SK-N-SH treated with all-trans-retinoic acid at 6 μM for 48 hours (cell line): ENCODE measurements at regions not wholly inside any gene's neighbourhood (a gene's known extent, or its start where the extent isn't known, plus 50 kb on each side); places are given as distances from the start of the nearest gene placed in this dataset.

Experiments used
- ATAC-seq: fragments of 200-7000 bp; cut with Tn5 transposase; 3 replicates; pipeline ENCODE4 v1.9.1; 2020; ENCODE audit warnings: mild to moderate bottlenecking, moderate library complexity
- ARNTL ChIP-seq: fragments of 450-650 bp; formaldehyde crosslinking; IDR thresholded peaks from 2 replicates; pipeline ENCODE4 v1.5.0; 2020; ENCODE audit warnings: low read depth, mild to moderate bottlenecking, moderate library complexity, borderline replicate concordance
- BACH2 ChIP-seq: fragments of 250-450 bp; sonication (Bioruptor Pico); IDR thresholded peaks from 2 replicates; pipeline ENCODE4 v1.9.0; 2021; ENCODE audit warnings: mild to moderate bottlenecking, borderline replicate concordance
- CSDC2 ChIP-seq: fragments of 250-450 bp; sonication (Bioruptor Pico); IDR thresholded peaks from 2 replicates; pipeline ENCODE4 v1.5.0; 2020; ENCODE audit warnings: mild to moderate bottlenecking, moderate library complexity
- ESRRG ChIP-seq: fragments of 250-450 bp; sonication (Bioruptor Pico); IDR thresholded peaks from 2 replicates; pipeline ENCODE4 v1.6.1; 2021; ENCODE audit warnings: mild to moderate bottlenecking
- GLIS3 ChIP-seq: fragments of 250-450 bp; sonication (Bioruptor Pico); IDR thresholded peaks from 2 replicates; pipeline ENCODE4 v1.5.0; 2020; ENCODE audit warnings: mild to moderate bottlenecking, moderate library complexity
- ISL1 ChIP-seq: fragments of 250-450 bp; sonication (Bioruptor Pico); IDR thresholded peaks from 2 replicates; pipeline ENCODE4 v2.1.2; 2022; ENCODE audit warnings: mild to moderate bottlenecking, moderate library complexity
- OSR1 ChIP-seq: fragments of 250-450 bp; sonication (Bioruptor Pico); IDR thresholded peaks from 2 replicates; pipeline ENCODE4 v1.8.0; 2022; ENCODE audit warnings: moderate library complexity, mild to moderate bottlenecking, inconsistent platforms
- PATZ1 ChIP-seq: fragments of 250-450 bp; sonication (Bioruptor Pico); IDR thresholded peaks from 2 replicates; pipeline ENCODE4 v1.8.0; 2020; ENCODE audit warnings: mild to moderate bottlenecking, moderate library complexity, borderline replicate concordance
- PPARA ChIP-seq: fragments of 250-450 bp; sonication (Bioruptor Pico); IDR thresholded peaks from 2 replicates; pipeline ENCODE4 v1.5.0; 2020; ENCODE audit warnings: mild to moderate bottlenecking, borderline replicate concordance
- RARB ChIP-seq: fragments of 250-450 bp; sonication (Bioruptor Pico); IDR thresholded peaks from 2 replicates; pipeline ENCODE4 v1.8.0; 2021; ENCODE audit warnings: mild to moderate bottlenecking, moderate library complexity
- SNAI2 ChIP-seq: fragments of 250-450 bp; sonication (Bioruptor Pico); IDR thresholded peaks from 2 replicates; pipeline ENCODE4 v1.5.0; 2020; ENCODE audit warnings: mild to moderate bottlenecking, moderate library complexity
- TCF4 ChIP-seq: fragments of 250-450 bp; sonication (Bioruptor Pico); IDR thresholded peaks from 2 replicates; pipeline ENCODE4 v1.8.0; 2021; ENCODE audit warnings: mild to moderate bottlenecking, moderate library complexity, borderline replicate concordance
- TOX ChIP-seq: fragments of 250-450 bp; sonication (Bioruptor Pico); IDR thresholded peaks from 2 replicates; pipeline ENCODE4 v1.8.0; 2021; ENCODE audit warnings: mild to moderate bottlenecking, moderate library complexity, borderline replicate concordance
- ZC3H10 ChIP-seq: fragments of 250-450 bp; sonication (Bioruptor Pico); IDR thresholded peaks from 2 replicates; pipeline ENCODE4 v1.5.1; 2021; ENCODE audit warnings: mild to moderate bottlenecking, moderate library complexity
- ZFP3 ChIP-seq: fragments of 250-450 bp; sonication (Bioruptor Pico); IDR thresholded peaks from 2 replicates; pipeline ENCODE4 v1.5.0; 2020; ENCODE audit warnings: mild to moderate bottlenecking, moderate library complexity
- ZFP30 ChIP-seq: fragments of 450-650 bp; formaldehyde crosslinking; IDR thresholded peaks from 2 replicates; pipeline ENCODE4 v1.5.0; 2022; ENCODE audit warnings: mild to moderate bottlenecking, moderate library complexity
- ZNF565 ChIP-seq: fragments of 450-650 bp; formaldehyde crosslinking; conservative IDR thresholded peaks from 2 replicates; pipeline ENCODE4 v1.5.0; 2020; ENCODE audit warnings: low read depth, mild to moderate bottlenecking, moderate library complexity
- ZNF8 ChIP-seq: fragments of 450-650 bp; formaldehyde crosslinking; IDR thresholded peaks from 2 replicates; pipeline ENCODE4 v1.5.0; 2020; ENCODE audit warnings: mild to moderate bottlenecking, moderate library complexity
- TF ChIP-seq, protein P1 (sequence below): fragments of 250-450 bp; sonication (Bioruptor Pico); IDR thresholded peaks from 2 replicates; pipeline ENCODE4 v1.5.0; 2020; ENCODE audit warnings: mild to moderate bottlenecking, moderate library complexity
- TF ChIP-seq, protein P2 (sequence below): fragments of 250-450 bp; sonication (Bioruptor Pico); IDR thresholded peaks from 2 replicates; pipeline ENCODE4 v1.5.1; 2021; ENCODE audit warnings: mild to moderate bottlenecking, moderate library complexity
- TF ChIP-seq, protein P3 (sequence below): fragments of 250-450 bp; sonication (Bioruptor Pico); IDR thresholded peaks from 2 replicates; pipeline ENCODE4 v1.5.1; 2020; ENCODE audit warnings: low read depth, mild to moderate bottlenecking, moderate library complexity
- TF ChIP-seq, protein P4 (sequence below): fragments of 250-450 bp; sonication (Bioruptor Pico); IDR thresholded peaks from 2 replicates; pipeline ENCODE4 v1.8.0; 2021; ENCODE audit warnings: low read depth, mild to moderate bottlenecking, moderate library complexity, borderline replicate concordance

DNA sequence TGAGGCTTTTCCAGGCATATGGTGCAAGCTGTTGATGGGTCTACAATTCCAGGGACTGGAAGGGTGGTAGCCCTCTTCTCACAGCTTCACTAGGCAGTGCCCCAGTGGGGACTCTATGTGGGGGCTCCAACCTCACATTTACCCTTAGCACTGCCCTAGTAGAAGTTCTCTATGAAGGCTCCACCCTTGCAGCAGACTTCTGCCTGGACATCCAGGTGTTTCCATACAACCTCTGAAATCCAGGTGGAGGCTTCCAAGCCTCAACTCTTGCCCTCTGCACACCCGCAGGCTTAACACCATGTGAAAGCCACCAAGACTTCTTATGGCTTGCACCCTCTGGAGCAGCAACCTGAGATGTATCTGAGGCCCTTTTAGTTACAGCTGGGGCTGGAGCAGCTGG is 87.8 kb downstream of the ZNF777 start:
- ATAC-seq: no peak
- TF ChIP-seq TOX (CRISPR knock-in tag) (no peak), ZC3H10 (CRISPR knock-in tag) (no peak), TCF4 (no peak), ISL1 (no peak), ESRRG (CRISPR knock-in tag) (no peak), GLIS3 (CRISPR knock-in tag) (no peak), PPARA (CRISPR knock-in tag) (no peak), ARNTL (CRISPR knock-in tag) (no peak), ZNF565 (no peak), SNAI2 (CRISPR knock-in tag) (no peak), PATZ1 (CRISPR knock-in tag) (no peak), RARB (CRISPR knock-in tag) (no peak), CSDC2 (CRISPR knock-in tag) (no peak), OSR1 (CRISPR knock-in tag) (no peak), ZFP30 (CRISPR knock-in tag) (no peak), ZNF8 (CRISPR knock-in tag) (no peak), BACH2 (CRISPR knock-in tag) (no peak)
- TF ChIP-seq, protein P1, sequence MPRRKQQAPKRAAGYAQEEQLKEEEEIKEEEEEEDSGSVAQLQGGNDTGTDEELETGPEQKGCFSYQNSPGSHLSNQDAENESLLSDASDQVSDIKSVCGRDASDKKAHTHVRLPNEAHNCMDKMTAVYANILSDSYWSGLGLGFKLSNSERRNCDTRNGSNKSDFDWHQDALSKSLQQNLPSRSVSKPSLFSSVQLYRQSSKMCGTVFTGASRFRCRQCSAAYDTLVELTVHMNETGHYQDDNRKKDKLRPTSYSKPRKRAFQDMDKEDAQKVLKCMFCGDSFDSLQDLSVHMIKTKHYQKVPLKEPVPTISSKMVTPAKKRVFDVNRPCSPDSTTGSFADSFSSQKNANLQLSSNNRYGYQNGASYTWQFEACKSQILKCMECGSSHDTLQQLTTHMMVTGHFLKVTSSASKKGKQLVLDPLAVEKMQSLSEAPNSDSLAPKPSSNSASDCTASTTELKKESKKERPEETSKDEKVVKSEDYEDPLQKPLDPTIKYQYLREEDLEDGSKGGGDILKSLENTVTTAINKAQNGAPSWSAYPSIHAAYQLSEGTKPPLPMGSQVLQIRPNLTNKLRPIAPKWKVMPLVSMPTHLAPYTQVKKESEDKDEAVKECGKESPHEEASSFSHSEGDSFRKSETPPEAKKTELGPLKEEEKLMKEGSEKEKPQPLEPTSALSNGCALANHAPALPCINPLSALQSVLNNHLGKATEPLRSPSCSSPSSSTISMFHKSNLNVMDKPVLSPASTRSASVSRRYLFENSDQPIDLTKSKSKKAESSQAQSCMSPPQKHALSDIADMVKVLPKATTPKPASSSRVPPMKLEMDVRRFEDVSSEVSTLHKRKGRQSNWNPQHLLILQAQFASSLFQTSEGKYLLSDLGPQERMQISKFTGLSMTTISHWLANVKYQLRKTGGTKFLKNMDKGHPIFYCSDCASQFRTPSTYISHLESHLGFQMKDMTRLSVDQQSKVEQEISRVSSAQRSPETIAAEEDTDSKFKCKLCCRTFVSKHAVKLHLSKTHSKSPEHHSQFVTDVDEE (CRISPR knock-in tag): no peak
- TF ChIP-seq, protein P2, sequence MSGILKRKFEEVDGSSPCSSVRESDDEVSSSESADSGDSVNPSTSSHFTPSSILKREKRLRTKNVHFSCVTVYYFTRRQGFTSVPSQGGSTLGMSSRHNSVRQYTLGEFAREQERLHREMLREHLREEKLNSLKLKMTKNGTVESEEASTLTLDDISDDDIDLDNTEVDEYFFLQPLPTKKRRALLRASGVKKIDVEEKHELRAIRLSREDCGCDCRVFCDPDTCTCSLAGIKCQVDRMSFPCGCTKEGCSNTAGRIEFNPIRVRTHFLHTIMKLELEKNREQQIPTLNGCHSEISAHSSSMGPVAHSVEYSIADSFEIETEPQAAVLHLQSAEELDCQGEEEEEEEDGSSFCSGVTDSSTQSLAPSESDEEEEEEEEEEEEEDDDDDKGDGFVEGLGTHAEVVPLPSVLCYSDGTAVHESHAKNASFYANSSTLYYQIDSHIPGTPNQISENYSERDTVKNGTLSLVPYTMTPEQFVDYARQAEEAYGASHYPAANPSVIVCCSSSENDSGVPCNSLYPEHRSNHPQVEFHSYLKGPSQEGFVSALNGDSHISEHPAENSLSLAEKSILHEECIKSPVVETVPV: no peak
- TF ChIP-seq, protein P3, sequence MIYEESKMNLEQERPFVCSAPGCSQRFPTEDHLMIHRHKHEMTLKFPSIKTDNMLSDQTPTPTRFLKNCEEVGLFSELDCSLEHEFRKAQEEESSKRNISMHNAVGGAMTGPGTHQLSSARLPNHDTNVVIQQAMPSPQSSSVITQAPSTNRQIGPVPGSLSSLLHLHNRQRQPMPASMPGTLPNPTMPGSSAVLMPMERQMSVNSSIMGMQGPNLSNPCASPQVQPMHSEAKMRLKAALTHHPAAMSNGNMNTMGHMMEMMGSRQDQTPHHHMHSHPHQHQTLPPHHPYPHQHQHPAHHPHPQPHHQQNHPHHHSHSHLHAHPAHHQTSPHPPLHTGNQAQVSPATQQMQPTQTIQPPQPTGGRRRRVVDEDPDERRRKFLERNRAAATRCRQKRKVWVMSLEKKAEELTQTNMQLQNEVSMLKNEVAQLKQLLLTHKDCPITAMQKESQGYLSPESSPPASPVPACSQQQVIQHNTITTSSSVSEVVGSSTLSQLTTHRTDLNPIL (CRISPR knock-in tag): no peak

- no peak for TF ChIP-seq OSR1 (CRISPR knock-in tag)
- TF ChIP-seq ZC3H10 (CRISPR knock-in tag): no peak
- TF ChIP-seq GLIS3 (CRISPR knock-in tag): no peak
- no peak for TF ChIP-seq ZFP3 (CRISPR knock-in tag)
- TF ChIP-seq, protein P2: no peak
- TF ChIP-seq ZNF565: no peak
- TF ChIP-seq, protein P4, sequence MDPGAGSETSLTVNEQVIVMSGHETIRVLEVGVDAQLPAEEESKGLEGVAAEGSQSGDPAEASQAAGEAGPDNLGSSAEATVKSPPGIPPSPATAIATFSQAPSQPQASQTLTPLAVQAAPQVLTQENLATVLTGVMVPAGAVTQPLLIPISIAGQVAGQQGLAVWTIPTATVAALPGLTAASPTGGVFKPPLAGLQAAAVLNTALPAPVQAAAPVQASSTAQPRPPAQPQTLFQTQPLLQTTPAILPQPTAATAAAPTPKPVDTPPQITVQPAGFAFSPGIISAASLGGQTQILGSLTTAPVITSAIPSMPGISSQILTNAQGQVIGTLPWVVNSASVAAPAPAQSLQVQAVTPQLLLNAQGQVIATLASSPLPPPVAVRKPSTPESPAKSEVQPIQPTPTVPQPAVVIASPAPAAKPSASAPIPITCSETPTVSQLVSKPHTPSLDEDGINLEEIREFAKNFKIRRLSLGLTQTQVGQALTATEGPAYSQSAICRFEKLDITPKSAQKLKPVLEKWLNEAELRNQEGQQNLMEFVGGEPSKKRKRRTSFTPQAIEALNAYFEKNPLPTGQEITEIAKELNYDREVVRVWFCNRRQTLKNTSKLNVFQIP (CRISPR knock-in tag): no peak
- TF ChIP-seq TCF4: no peak
- no peak for TF ChIP-seq BACH2 (CRISPR knock-in tag)
- TF ChIP-seq, protein P3 (CRISPR knock-in tag): no peak
- no peak for TF ChIP-seq ESRRG (CRISPR knock-in tag)
- TF ChIP-seq, all 23 proteins: peak for 0
- no peak for ATAC-seq
Observed at GRCh38 chr7:149375234-149376008, 85.4 kb downstream of the ZNF777 start.
